ENCODE measurements at regions not wholly inside any gene's neighbourhood (a gene's known extent, or its start where the extent isn't known, plus 50 kb on each side); places are given as distances from the start of the nearest gene placed in this dataset.

GRCh38 chr6:9810286-9810685 is 604.6 kb downstream of the TFAP2A start (continued):
- TF ChIP-seq ZNF142 (CRISPR knock-in tag; IDR thresholded peaks at IDR 0.05) (no peak), ZNF367 (CRISPR knock-in tag; IDR thresholded peaks at IDR 0.05; ENCODE audit: borderline replicate concordance) (no peak), ZSCAN21 (CRISPR knock-in tag; IDR thresholded peaks at IDR 0.05; ENCODE audit: borderline replicate concordance) (no peak), ZNF224 (CRISPR knock-in tag; IDR thresholded peaks at IDR 0.05) (no peak), ZNF251 (CRISPR knock-in tag; IDR thresholded peaks at IDR 0.05) (no peak), ZNF850 (CRISPR knock-in tag; conservative IDR thresholded peaks at IDR 0.05) (no peak), ZNF879 (CRISPR knock-in tag; IDR thresholded peaks at IDR 0.05) (no peak), SP4 (CRISPR knock-in tag; IDR thresholded peaks at IDR 0.05) (no peak), ZNF709 (CRISPR knock-in tag; IDR thresholded peaks at IDR 0.05) (no peak)

- peaks cover 25% of the 10 kb centered on the region for H3K9me3 ChIP-seq (ENCODE audit: low read length)
- no peak overlapping the region for H3K27ac ChIP-seq (ENCODE audit: extremely low read length, insufficient read depth, low read length)
- H3K27me3 ChIP-seq (ENCODE audit: control insufficient read depth in 1 of 2, insufficient read depth in 2 of 2, low read length in 2 of 2), result no peaks in the 10 kb centered on the region
- ChIA-PET CTCF (ENCODE audit: low intra/inter-chr PET ratio, low total read pairs) (no interaction called here), POLR2A (no interaction called here)
- H2AFZ ChIP-seq (ENCODE audit: low read length), result no peak overlapping the region
- no peak for ATAC-seq
- no peak overlapping the region for H3K9ac ChIP-seq (ENCODE audit: insufficient read depth, low read depth, low read length)
- H3K79me2 ChIP-seq (ENCODE audit: insufficient read depth, low read length), result no peaks in the 10 kb centered on the region
- H3K4me3 ChIP-seq (replicated peaks in 1 of 3; ENCODE audit: insufficient read depth in 1 of 3, low read depth in 2 of 3, low read length in 3 of 3), result no peak overlapping the region
- no peaks in the 10 kb centered on the region for H3K4me1 ChIP-seq (ENCODE audit: insufficient read depth, low read length)
- 2% methylated on average over 6 of the region's 6 CpGs for WGBS (ENCODE audit: low lambda C conversion rate)
- no peak for FAIRE-seq
- no TSS peak for BruUV-seq (replicated peaks)
- intact Hi-C loops (cut with micrococcal nuclease; ENCODE audit: unreplicated experiment), result no loop called here
- no peaks in the 10 kb centered on the region for H4K20me1 ChIP-seq (ENCODE audit: insufficient read depth, low read length)
- in situ Hi-C loops (cut with HindIII; ENCODE audit: extremely low pct_ligation_motif_present, low pct_unique_long_range_greater_than_20kb), result no loop called here
- no peak overlapping the region for H3K4me2 ChIP-seq (ENCODE audit: low read depth, low read length)
- H3K36me3 ChIP-seq (replicated peaks in 1 of 2; ENCODE audit: control insufficient read depth in 1 of 2, insufficient read depth in 2 of 2, low read length in 2 of 2), result no peaks in the 10 kb centered on the region
- no peak for DNase-seq (ENCODE audit: low spot score)
- no peak for TF ChIP-seq HMGXB4 (CRISPR knock-in tag; IDR thresholded peaks at IDR 0.05; ENCODE audit: borderline replicate concordance in 1 of 2, low read depth in 1 of 2)
- no peak for TF ChIP-seq KAT7 (CRISPR knock-in tag; IDR thresholded peaks at IDR 0.05; ENCODE audit: borderline replicate concordance)
- no peak for TF ChIP-seq NFIC (IDR thresholded peaks at IDR 0.05; ENCODE audit: low read length)
- TF ChIP-seq PHF5A (CRISPR knock-in tag; IDR thresholded peaks at IDR 0.05; ENCODE audit: low read depth, unreplicated experiment), result no peak
- TF ChIP-seq ZSCAN25 (CRISPR knock-in tag; IDR thresholded peaks at IDR 0.05), result no peak
- TF ChIP-seq HOXA7 (CRISPR knock-in tag; IDR thresholded peaks at IDR 0.05), result no peak
These were observed 608.7 kb downstream of the TFAP2A start for GRCh38 chr6:9806195-9806594.

All from HepG2 (cell line).